ENCODE measurements at regions not wholly inside any gene's neighbourhood (a gene's known extent, or its start where the extent isn't known, plus 50 kb on each side); places are given as distances from the start of the nearest gene placed in this dataset.

- ChIA-PET SMC1A (ENCODE audit: uncharacterized antibody, unreplicated experiment) (no interaction called here), POLR2A (no interaction called here), CTCF (no interaction called here), RAD21 (ENCODE audit: unreplicated experiment) (no interaction called here)
- intact Hi-C loops (cut with micrococcal nuclease; ENCODE audit: unreplicated experiment) (no loop called here), in situ Hi-C loops (cut with MboI) (no loop called here)
- no TSS peak for BruUV-seq (replicated peaks)
- Histone ChIP-seq H3K79me2 (ENCODE audit: control insufficient read depth, insufficient read depth, low read length) (no peaks in the 10 kb centered on the region), H4K20me1 (ENCODE audit: control insufficient read depth, insufficient read depth) (no peaks in the 10 kb centered on the region), H3K4me2 (ENCODE audit: control insufficient read depth, insufficient read depth) (no peak overlapping the region), H3K4me3 (no peak overlapping the region), H3K9ac (ENCODE audit: control insufficient read depth, insufficient read depth, low read length) (no peak overlapping the region), H3K27me3 (replicated peaks in 1 of 2; ENCODE audit: control insufficient read depth in 2 of 2, insufficient read depth in 2 of 2, low read length in 1 of 2) (no peaks in the 10 kb centered on the region; a peak in 1 of 4 replicates), H3K27ac (ENCODE audit: control insufficient read depth, insufficient read depth) (no peak overlapping the region), H3K4me1 (ENCODE audit: control insufficient read depth, insufficient read depth, low read length) (no peaks in the 10 kb centered on the region), H3K9me3 (replicated peaks; ENCODE audit: control insufficient read depth, insufficient read depth, low read length) (no peaks in the 10 kb centered on the region), H2AFZ (ENCODE audit: control insufficient read depth, low read depth, low read length) (no peak overlapping the region), H3K36me3 (ENCODE audit: control insufficient read depth in 2 of 2, insufficient read depth in 2 of 2, low read length in 1 of 2) (no peaks in the 10 kb centered on the region)
- DNase-seq (ENCODE audit: low read depth, low spot score): no peak
- TF ChIP-seq ZNF207 (IDR thresholded peaks at IDR 0.05; ENCODE audit: borderline replicate concordance) (no peak), HDGF (IDR thresholded peaks at IDR 0.05) (no peak), FOXM1 (IDR thresholded peaks at IDR 0.05; ENCODE audit: low read depth, low read length) (no peak), SMARCA5 (IDR thresholded peaks at IDR 0.05) (no peak), LARP7 (IDR thresholded peaks at IDR 0.05) (no peak), EED (IDR thresholded peaks at IDR 0.05; ENCODE audit: low read depth) (no peak)
- TF ChIP-seq, protein P1, sequence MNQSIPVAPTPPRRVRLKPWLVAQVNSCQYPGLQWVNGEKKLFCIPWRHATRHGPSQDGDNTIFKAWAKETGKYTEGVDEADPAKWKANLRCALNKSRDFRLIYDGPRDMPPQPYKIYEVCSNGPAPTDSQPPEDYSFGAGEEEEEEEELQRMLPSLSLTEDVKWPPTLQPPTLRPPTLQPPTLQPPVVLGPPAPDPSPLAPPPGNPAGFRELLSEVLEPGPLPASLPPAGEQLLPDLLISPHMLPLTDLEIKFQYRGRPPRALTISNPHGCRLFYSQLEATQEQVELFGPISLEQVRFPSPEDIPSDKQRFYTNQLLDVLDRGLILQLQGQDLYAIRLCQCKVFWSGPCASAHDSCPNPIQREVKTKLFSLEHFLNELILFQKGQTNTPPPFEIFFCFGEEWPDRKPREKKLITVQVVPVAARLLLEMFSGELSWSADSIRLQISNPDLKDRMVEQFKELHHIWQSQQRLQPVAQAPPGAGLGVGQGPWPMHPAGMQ (IDR thresholded peaks at IDR 0.05; ENCODE audit: borderline replicate concordance): no peak
- 38% methylated on average over 13 of the region's 13 CpGs for WGBS (ENCODE audit: insufficient coverage, insufficient replicate concordance, low lambda C conversion rate, missing lambda C conversion rate)
- no peak for FAIRE-seq
- no peak for ATAC-seq
These were observed 205.8 kb upstream of the SLC16A7 start for GRCh38 chr12:59389968-59390576.

DNA sequence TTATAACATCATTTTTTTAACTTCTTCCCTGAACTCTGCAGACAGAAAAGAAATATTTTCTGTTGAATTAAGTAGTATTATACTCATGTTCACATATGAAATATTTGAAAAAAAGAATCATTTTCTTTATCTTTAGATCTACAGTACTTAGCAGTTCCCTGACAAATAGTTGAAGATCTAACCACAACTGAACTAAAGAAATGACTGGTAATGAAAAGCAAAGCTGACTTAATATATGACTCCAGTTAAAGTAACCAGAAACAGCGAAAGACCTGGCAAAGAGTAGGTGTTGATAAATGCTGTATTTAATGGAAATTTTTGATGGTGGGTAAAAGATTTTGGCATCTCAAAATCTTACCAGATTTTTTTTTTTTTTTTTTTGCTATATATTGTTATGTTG, 207.1 kb upstream of the SLC16A7 start:
- no peaks in the 10 kb centered on the region for H3K36me3 ChIP-seq (ENCODE audit: control insufficient read depth in 2 of 2, insufficient read depth in 2 of 2, low read length in 1 of 2)
- ATAC-seq (no peak), DNase-seq (ENCODE audit: low read depth, low spot score) (no peak), FAIRE-seq (no peak)
- 25% methylated on average over 1 of the region's 1 CpG for WGBS (ENCODE audit: insufficient coverage, insufficient replicate concordance, low lambda C conversion rate, missing lambda C conversion rate)
- ChIA-PET POLR2A (no interaction called here), SMC1A (ENCODE audit: uncharacterized antibody, unreplicated experiment) (no interaction called here), RAD21 (ENCODE audit: unreplicated experiment) (no interaction called here), CTCF (interaction anchor here (1.0 to 1.2 kb wide), 2 partner anchors 15 to 447 kb away, joined by 3 read pairs; no protein-coding TSS in a partner anchor)
- no peaks in the 10 kb centered on the region for H3K79me2 ChIP-seq (ENCODE audit: control insufficient read depth, insufficient read depth, low read length)
- intact Hi-C loops (cut with micrococcal nuclease; ENCODE audit: unreplicated experiment) (no loop called here), in situ Hi-C loops (cut with MboI) (no loop called here)
- no peak overlapping the region for H2AFZ ChIP-seq (ENCODE audit: control insufficient read depth, low read depth, low read length)
- H3K27ac ChIP-seq (ENCODE audit: control insufficient read depth, insufficient read depth): no peak overlapping the region
- no peak overlapping the region for H3K4me3 ChIP-seq
- H3K9ac ChIP-seq (ENCODE audit: control insufficient read depth, insufficient read depth, low read length): no peak overlapping the region
- TF ChIP-seq, protein P2, sequence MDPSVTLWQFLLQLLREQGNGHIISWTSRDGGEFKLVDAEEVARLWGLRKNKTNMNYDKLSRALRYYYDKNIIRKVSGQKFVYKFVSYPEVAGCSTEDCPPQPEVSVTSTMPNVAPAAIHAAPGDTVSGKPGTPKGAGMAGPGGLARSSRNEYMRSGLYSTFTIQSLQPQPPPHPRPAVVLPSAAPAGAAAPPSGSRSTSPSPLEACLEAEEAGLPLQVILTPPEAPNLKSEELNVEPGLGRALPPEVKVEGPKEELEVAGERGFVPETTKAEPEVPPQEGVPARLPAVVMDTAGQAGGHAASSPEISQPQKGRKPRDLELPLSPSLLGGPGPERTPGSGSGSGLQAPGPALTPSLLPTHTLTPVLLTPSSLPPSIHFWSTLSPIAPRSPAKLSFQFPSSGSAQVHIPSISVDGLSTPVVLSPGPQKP (IDR thresholded peaks at IDR 0.05; ENCODE audit: low read depth, low read length): no peak
- TF ChIP-seq NFXL1 (IDR thresholded peaks at IDR 0.05; ENCODE audit: borderline replicate concordance) (no peak), ZNF622 (IDR thresholded peaks at IDR 0.05) (no peak), STAT1 (conservative IDR thresholded peaks at IDR 0.05) (no peak), BCLAF1 (IDR thresholded peaks at IDR 0.05) (no peak)
- H3K4me1 ChIP-seq (ENCODE audit: control insufficient read depth, insufficient read depth, low read length): no peaks in the 10 kb centered on the region
- H3K27me3 ChIP-seq (replicated peaks in 1 of 2; ENCODE audit: control insufficient read depth in 2 of 2, insufficient read depth in 2 of 2, low read length in 1 of 2): no peaks in the 10 kb centered on the region; a peak in 1 of 4 replicates
- H3K4me2 ChIP-seq (ENCODE audit: control insufficient read depth, insufficient read depth): no peak overlapping the region
- BruUV-seq (replicated peaks): no TSS peak
- no peaks in the 10 kb centered on the region for H3K9me3 ChIP-seq (replicated peaks; ENCODE audit: control insufficient read depth, insufficient read depth, low read length)
- H4K20me1 ChIP-seq (ENCODE audit: control insufficient read depth, insufficient read depth): no peaks in the 10 kb centered on the region

All from GM12878 (cell line).